BLaER1 (cell line): ENCODE measurements at regions not wholly inside any gene's neighbourhood (a gene's known extent, or its start where the extent isn't known, plus 50 kb on each side); places are given as distances from the start of the nearest gene placed in this dataset.
"Not testable (repeated sequence)": the region's sequence is repeated elsewhere in the genome, so short reads cannot be mapped to it uniquely, and the experiment has no call there.

Experiments used
- H3K27ac ChIP-seq: shearing (Covaris generic); formaldehyde crosslinking; 2 replicates; pipeline ENCODE4 v1.8.1; 2022
- H3K27me3 ChIP-seq: shearing (Covaris generic); formaldehyde crosslinking; 2 replicates; pipeline ENCODE4 v1.8.1; 2022
- H3K36me3 ChIP-seq: shearing (Covaris generic); formaldehyde crosslinking; 2 replicates; pipeline ENCODE4 v1.8.1; 2022
- H3K4me1 ChIP-seq: shearing (Covaris generic); formaldehyde crosslinking; 2 replicates; pipeline ENCODE4 v1.8.1; 2022
- H3K4me2 ChIP-seq: shearing (Covaris generic); formaldehyde crosslinking; 2 replicates; pipeline ENCODE4 v1.8.1; 2022
- H3K4me3 ChIP-seq: shearing (Covaris generic); formaldehyde crosslinking; 2 replicates; pipeline ENCODE4 v1.8.1; 2022
- H3K9ac ChIP-seq: shearing (Covaris generic); formaldehyde crosslinking; 2 replicates; pipeline ENCODE4 v1.8.1; 2022
- H3K9me3 ChIP-seq: shearing (Covaris generic); formaldehyde crosslinking; 2 replicates; pipeline ENCODE4 v1.8.1; 2022
- H4K20me1 ChIP-seq: shearing (Covaris generic); formaldehyde crosslinking; 2 replicates; pipeline ENCODE4 v1.8.1; 2022
- Cebpa-rat ChIP-seq: shearing (Covaris generic); IDR thresholded peaks from 2 replicates; pipeline ENCODE4 v1.8.1; 2022

DNA sequence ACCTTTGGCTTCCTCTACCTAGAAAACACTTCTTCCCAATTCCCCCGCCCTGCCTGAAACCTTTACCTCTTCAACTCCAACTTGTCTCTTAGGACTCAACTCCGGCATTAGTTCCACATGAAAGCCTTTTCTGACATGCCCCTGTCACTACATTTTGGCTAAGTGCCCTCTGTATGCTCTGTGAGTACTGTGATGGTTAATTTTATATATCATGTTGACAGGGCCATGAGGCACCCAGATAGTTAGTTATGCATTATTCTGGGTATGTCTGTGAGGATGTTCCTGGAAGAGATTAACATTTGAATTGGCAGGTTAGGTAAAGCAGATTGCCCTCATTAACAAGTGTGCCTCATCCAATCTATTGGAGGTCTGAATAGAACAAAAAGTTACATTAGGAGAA is 75.6 kb upstream of the NCKAP5 start:
- Histone ChIP-seq H3K27ac (no peak overlapping the region), H3K4me3 (no peak overlapping the region)
- TF ChIP-seq Cebpa-rat: no peak

DNA sequence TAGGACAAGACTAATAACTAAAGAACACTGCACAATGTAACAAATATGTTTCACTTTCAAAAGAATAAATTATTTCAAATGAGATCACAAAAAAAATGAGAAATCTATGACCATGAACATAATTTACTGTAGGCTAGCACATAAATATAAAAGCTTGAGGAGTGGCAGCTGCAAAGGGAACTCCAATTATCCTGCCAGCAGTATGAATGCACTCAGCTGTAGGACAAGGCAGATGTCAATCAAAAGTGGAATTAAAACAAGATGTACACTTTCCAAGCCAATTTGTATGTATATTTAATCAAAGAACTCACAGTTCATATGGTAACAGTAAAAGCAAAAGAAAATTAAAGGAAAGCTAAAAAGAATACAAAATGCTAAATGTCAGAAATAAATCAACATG is 76.6 kb upstream of the NCKAP5 start:
- H3K27ac ChIP-seq: no peak overlapping the region
- no peak overlapping the region for H3K9ac ChIP-seq
- peaks cover 13% of the 10 kb centered on the region for H3K4me1 ChIP-seq
- H3K9me3 ChIP-seq: no peaks in the 10 kb centered on the region
- no peak overlapping the region for H3K4me2 ChIP-seq
- no peaks in the 10 kb centered on the region for H3K36me3 ChIP-seq
- H3K27me3 ChIP-seq: no peaks in the 10 kb centered on the region
- H3K4me3 ChIP-seq: no peak overlapping the region
- no peak for TF ChIP-seq Cebpa-rat
- H4K20me1 ChIP-seq: no peaks in the 10 kb centered on the region

More for the DNA sequence above, 75.6 kb upstream of the NCKAP5 start:
- Histone ChIP-seq H3K27me3 (no peaks in the 10 kb centered on the region), H3K9ac (no peak overlapping the region), H3K4me2 (no peak overlapping the region), H3K9me3 (no peaks in the 10 kb centered on the region), H3K36me3 (no peaks in the 10 kb centered on the region), H3K4me1 (peaks cover 13% of the 10 kb centered on the region), H4K20me1 (no peaks in the 10 kb centered on the region)

DNA sequence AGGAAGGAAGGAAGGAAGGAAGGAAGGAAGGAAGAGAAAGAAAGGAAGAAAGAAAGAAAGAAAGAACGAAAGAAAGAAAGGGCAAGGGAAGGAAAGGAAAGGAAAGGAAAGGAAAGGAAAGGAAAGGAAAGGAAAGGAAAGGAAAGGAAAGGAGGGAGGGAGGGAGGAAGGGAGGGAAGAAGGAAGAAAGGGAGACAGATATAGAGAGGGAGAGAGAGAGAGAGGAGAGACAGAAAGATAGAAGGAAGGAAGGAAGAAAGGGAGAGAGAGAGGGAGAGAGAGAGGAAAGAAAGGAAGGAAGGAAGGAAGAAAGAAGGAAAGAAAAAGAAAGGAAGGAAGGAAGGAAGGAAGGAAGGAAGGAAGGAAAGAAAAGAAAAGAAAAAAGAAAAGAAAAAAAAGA is 79.1 kb upstream of the NCKAP5 start:
- not testable (repeated sequence) for H3K27ac ChIP-seq, H3K36me3 ChIP-seq, H4K20me1 ChIP-seq

DNA sequence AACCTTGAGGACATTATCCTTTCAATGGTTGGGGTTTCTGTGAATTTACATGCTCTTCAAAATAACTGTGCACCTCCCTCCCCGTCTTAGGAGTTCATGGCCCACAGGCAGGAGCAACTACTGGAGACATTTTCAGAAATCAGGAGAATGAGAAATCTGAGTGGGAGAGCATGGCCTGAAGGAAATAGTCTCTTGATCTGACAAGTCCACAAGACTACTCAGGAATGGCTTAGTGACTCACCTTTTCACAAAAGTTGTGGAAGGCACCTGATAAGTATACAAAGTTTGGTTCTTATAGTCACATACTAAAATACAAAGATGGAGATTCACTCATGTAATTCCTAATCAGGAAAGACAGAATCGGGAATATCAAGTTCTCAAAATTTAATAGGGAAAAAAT is 83.6 kb upstream of the NCKAP5 start:
- no peaks in the 10 kb centered on the region for H4K20me1 ChIP-seq
- H3K36me3 ChIP-seq: no peaks in the 10 kb centered on the region
- no peak overlapping the region for H3K27ac ChIP-seq
- peaks cover 4% of the 10 kb centered on the region; the same call in 1 of the 2 replicates for H3K9me3 ChIP-seq
- H3K27me3 ChIP-seq: no peaks in the 10 kb centered on the region
- H3K4me1 ChIP-seq: no peaks in the 10 kb centered on the region
- no peak for TF ChIP-seq Cebpa-rat
- no peak overlapping the region for H3K4me3 ChIP-seq
- no peak overlapping the region for H3K4me2 ChIP-seq
- no peak overlapping the region for H3K9ac ChIP-seq

More for the DNA sequence above, 79.1 kb upstream of the NCKAP5 start:
- not testable (repeated sequence) for H3K9me3 ChIP-seq, H3K9ac ChIP-seq, H3K4me2 ChIP-seq, H3K27me3 ChIP-seq, H3K4me3 ChIP-seq, H3K4me1 ChIP-seq

DNA sequence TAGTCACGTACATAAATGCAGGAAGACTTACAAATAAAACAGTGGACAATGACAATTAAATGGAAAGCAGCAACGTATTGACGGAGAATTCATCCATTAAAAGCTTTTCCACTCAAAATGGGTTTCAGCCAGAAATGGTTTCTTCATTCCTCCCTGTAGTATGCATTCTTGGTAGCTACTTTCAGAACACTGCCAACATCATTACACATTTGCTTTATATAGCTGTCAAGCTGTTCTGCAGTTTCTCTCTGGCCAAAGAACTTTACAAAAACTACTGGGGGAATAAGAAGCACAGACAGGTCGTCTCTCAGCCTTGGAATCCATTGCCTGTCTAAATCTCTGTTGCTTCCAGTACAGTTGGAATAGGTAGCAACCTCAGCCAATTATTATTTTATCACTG is 84.1 kb upstream of the NCKAP5 start:
- Histone ChIP-seq H3K4me3 (no peak overlapping the region), H3K27ac (no peak overlapping the region), H3K9ac (no peak overlapping the region), H3K9me3 (peaks cover 4% of the 10 kb centered on the region; the same call in 1 of the 2 replicates), H3K4me2 (no peak overlapping the region), H3K27me3 (no peaks in the 10 kb centered on the region), H4K20me1 (no peaks in the 10 kb centered on the region), H3K4me1 (no peaks in the 10 kb centered on the region), H3K36me3 (no peaks in the 10 kb centered on the region)
- TF ChIP-seq Cebpa-rat: no peak

DNA sequence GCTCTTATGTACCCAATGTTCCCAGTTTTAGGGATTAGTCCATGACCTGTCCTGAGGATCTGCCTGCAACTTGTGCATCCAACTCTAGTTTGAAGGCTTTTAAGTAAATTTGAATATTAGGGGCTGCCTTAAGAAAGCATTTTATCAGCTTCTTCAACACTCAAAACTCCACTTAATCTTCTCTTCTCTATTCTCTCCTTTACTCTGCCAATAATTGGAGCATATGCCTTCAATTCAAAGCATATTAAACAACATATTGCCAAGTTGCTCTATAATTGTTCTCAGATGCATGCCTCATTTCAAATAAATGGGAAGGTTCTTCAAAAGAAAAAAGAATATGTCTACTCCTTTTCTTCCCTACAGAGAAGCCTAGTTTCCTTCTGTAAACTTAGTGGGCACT is 84.8 kb upstream of the NCKAP5 start:
- H3K36me3 ChIP-seq: no peaks in the 10 kb centered on the region
- H3K4me1 ChIP-seq: no peaks in the 10 kb centered on the region
- no peak overlapping the region for H3K4me3 ChIP-seq
- peaks cover 4% of the 10 kb centered on the region; the same call in 1 of the 2 replicates for H3K9me3 ChIP-seq
- no peak for TF ChIP-seq Cebpa-rat
- H3K4me2 ChIP-seq: no peak overlapping the region
- no peak overlapping the region for H3K9ac ChIP-seq
- H4K20me1 ChIP-seq: no peaks in the 10 kb centered on the region
- H3K27ac ChIP-seq: no peak overlapping the region
- no peaks in the 10 kb centered on the region for H3K27me3 ChIP-seq

DNA sequence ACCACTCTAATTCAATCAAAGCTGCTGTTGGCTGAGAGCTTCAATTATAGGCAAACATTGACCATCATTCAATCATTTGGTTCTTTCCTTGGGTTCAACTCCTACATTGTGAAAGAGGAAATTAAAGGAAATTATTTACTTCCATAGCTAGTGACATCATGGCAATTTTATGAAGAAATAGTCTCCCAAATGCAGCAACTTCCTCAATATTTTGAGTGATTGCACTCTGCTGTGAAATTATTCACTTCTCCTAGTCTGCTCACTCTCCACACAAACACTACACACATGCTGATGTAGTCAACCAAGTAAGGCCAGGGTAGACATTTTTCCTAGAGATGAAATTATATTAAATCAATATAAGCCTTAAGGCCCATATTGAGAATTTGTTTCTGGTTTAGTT is 86.7 kb upstream of the NCKAP5 start:
- H3K9ac ChIP-seq: no peak overlapping the region
- no peaks in the 10 kb centered on the region for H3K27me3 ChIP-seq
- H3K9me3 ChIP-seq: peaks cover 4% of the 10 kb centered on the region; the same call in 1 of the 2 replicates
- no peak overlapping the region for H3K27ac ChIP-seq
- no peak overlapping the region for H3K4me3 ChIP-seq
- H3K4me1 ChIP-seq: no peaks in the 10 kb centered on the region
- no peak overlapping the region for H3K4me2 ChIP-seq
- no peaks in the 10 kb centered on the region for H4K20me1 ChIP-seq
- TF ChIP-seq Cebpa-rat: no peak
- H3K36me3 ChIP-seq: no peaks in the 10 kb centered on the region

DNA sequence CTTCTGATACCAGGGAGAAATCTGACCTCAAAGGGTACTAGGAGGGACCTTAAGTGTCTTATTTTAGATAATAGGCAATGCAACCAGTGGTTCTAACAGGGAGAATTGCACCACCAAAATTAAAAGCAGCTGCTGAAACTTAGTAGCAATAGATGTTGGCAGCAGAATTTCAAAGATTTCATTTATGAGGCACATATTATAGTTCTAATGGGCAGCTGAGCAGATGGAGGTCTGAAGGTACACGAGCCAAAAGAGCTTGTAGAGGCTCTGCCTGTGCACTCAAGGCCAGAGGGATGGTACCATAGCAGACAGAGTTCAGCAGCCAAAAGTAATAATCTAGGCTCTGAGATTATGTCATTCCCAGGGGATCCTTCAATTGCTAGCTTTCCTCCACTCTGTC is 87.3 kb upstream of the NCKAP5 start:
- Histone ChIP-seq H4K20me1 (no peaks in the 10 kb centered on the region), H3K36me3 (no peaks in the 10 kb centered on the region), H3K27ac (no peak overlapping the region), H3K4me2 (no peak overlapping the region), H3K9ac (no peak overlapping the region), H3K27me3 (no peaks in the 10 kb centered on the region), H3K9me3 (0 out of 2 replicates have a peak, but pooled peaks cover under 1% of the 10 kb centered on the region), H3K4me3 (no peak overlapping the region), H3K4me1 (no peaks in the 10 kb centered on the region)
- no peak for TF ChIP-seq Cebpa-rat

DNA sequence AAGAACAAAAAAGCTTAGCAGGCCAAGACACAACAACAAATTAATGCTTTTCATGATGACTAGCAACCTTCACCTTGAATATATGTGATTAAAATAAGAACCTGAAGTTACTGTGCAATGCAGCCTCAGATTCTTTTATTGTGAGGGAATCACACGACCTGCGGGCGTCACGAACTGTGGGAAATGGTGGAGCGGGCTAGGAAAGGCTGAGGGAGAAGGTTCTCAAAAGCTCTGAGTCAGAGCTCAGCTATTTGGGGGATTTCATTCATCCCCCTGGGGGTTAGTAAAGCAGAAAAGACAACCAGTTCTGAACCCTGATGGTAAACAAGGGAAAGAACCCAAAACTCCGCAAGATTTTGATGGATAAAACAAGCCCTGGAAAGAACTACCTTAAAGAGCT is 89.3 kb upstream of the NCKAP5 start:
- Histone ChIP-seq H3K27me3 (no peaks in the 10 kb centered on the region), H3K4me3 (no peak overlapping the region), H3K9me3 (no peaks in the 10 kb centered on the region), H3K4me2 (no peak overlapping the region), H4K20me1 (no peaks in the 10 kb centered on the region), H3K9ac (no peak overlapping the region), H3K27ac (no peak overlapping the region), H3K36me3 (no peaks in the 10 kb centered on the region), H3K4me1 (no peaks in the 10 kb centered on the region)
- no peak for TF ChIP-seq Cebpa-rat

DNA sequence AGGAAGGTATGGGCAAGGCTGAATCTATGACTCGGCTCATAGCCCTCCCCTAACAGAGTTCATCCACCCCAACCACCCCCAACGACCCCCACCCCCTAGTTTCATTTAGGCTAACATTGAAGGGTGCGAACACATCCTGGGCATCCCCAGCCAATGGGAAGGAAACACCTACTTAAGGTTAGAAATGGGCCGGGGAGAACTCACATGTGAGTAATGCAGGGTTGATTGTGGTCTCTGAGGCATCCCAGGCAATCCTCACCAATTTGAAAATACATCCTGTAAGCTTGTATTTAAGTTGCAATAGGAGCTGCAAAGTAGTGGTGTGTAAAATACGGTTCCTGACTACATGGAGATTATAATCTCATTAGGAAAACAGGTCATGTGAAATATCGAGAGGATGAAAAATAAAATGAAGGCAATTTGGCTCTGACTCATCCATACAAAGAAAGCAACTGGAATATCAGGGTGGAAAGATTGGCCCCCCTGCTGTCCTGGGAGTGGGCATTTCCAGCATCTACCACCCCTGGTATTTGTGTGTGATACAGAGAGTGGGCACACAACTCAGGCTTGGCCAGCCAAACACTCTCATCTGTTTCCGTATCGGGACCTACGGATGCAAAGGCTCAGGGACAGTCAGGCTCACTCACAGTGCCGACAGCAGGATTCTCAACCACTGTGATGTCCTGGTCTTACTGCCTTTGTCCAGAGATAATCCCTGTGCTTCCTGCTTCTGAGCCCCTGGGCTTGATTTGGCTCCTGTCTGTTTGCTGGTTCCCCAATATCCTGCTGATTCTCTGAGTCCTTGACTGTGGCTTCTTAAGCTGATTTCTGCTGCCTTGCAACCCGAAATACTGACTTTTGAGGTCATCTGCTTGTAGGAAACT is 90.0 kb upstream of the NCKAP5 start:
- Histone ChIP-seq H3K9me3 (no peaks in the 10 kb centered on the region), H3K4me3 (no peak overlapping the region), H3K36me3 (no peaks in the 10 kb centered on the region), H4K20me1 (no peaks in the 10 kb centered on the region), H3K9ac (no peak overlapping the region), H3K27ac (no peak overlapping the region), H3K4me1 (no peaks in the 10 kb centered on the region), H3K27me3 (no peaks in the 10 kb centered on the region), H3K4me2 (no peak overlapping the region)
- TF ChIP-seq Cebpa-rat: no peak
